ENCODE measurements at regions not wholly inside any gene's neighbourhood (a gene's known extent, or its start where the extent isn't known, plus 50 kb on each side); places are given as distances from the start of the nearest gene placed in this dataset.

- TF ChIP-seq CTCF (IDR thresholded peaks at IDR 0.05; ENCODE audit: low read depth, low read length) (no peak), EZH2phosphoT487 (IDR thresholded peaks at IDR 0.05; ENCODE audit: low read depth) (no peak)
Observed at GRCh38 chr3:107111872-107112271, 265.4 kb upstream of the CCDC54 start.
